Stimulated activated memory B cell treated with anti-CD40 and anti-IgM and Interleukin-4, amounts not matched to agents 10 μg/mL and 1 μg/mL and 100 μg/mL, for 72 hours (primary cell): ENCODE measurements at regions not wholly inside any gene's neighbourhood (a gene's known extent, or its start where the extent isn't known, plus 50 kb on each side); places are given as distances from the start of the nearest gene placed in this dataset.

ENCODE experiments used
- ATAC-seq: fragments of 150-1000 bp; cut with Tn5 transposase; 2 replicates; pipeline ENCODE4 v1.10.0; 2021
- H3K27ac Mint-ChIP-seq: one replicate; pipeline ENCODE4 v1.8.0; 2022; ENCODE audit warnings: mild to moderate bottlenecking, mixed read lengths
- H3K27me3 Mint-ChIP-seq: one replicate; pipeline ENCODE4 v1.8.0; 2022; ENCODE audit warnings: mixed read lengths
- H3K36me3 Mint-ChIP-seq: one replicate; pipeline ENCODE4 v1.8.0; 2022; ENCODE audit warnings: mixed read lengths
- H3K4me1 Mint-ChIP-seq: one replicate; pipeline ENCODE4 v1.8.0; 2022; ENCODE audit warnings: mixed read lengths
- H3K4me3 Mint-ChIP-seq: one replicate; pipeline ENCODE4 v1.8.0; 2022; ENCODE audit warnings: mild to moderate bottlenecking, moderate library complexity, mixed read lengths
- H3K9me3 Mint-ChIP-seq: one replicate; pipeline ENCODE4 v1.8.0; 2022; ENCODE audit warnings: mixed read lengths

DNA sequence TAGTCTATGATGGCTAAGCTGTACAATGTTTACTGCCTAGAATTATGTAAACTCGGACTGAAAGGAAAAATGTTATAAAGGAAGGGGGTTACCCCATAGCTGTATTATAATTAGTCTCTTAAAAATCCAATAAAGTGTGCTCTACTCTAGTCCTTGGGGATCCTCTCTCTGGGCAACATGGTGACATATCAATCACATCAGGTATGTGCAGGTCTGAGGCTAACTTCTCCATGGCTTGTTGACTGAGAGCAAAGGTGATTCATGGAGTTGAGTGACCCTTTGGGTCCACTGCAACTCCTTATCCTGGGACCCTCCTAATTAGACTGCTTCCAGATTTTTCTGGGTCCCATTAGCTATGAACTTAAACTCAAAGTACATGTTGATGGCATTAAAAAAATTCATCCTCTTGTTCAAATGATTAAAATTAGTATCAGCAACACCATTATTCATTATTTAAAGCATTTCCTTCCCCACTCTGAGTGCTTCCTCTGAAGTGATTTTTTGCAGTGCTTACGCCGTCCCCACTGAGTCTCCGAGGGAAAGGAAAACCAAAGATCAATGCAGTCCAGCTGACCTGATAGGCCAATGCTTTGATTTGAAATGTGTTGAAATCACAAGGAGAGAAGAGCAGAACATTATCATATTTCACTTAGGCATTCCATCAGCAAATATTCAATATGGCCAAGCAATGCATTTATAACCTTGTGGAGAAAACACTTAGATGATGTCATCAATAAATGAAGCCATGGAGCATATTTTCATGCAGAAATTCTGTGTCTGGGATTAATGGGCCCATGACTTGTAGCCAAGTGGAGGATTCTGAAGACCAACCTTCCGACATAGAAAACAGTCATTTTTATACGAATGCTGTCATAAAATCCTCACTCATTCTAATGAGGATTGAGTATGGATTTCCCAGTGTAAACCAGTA lies 161.7 kb upstream of the CRBN start:
- H3K36me3 Mint-ChIP-seq = no peaks in the 10 kb centered on the region
- H3K27ac Mint-ChIP-seq = no peak overlapping the region
- peaks cover 9% of the 10 kb centered on the region for H3K27me3 Mint-ChIP-seq
- H3K9me3 Mint-ChIP-seq = no peaks in the 10 kb centered on the region
- no peak overlapping the region for H3K4me3 Mint-ChIP-seq
- H3K4me1 Mint-ChIP-seq = no peaks in the 10 kb centered on the region
- ATAC-seq = no peak

- Mint-ChIP-seq H3K9me3 (no peaks in the 10 kb centered on the region), H3K27me3 (peaks cover 9% of the 10 kb centered on the region), H3K36me3 (no peaks in the 10 kb centered on the region), H3K4me1 (no peaks in the 10 kb centered on the region), H3K27ac (no peak overlapping the region), H3K4me3 (no peak overlapping the region)
- ATAC-seq = no peak
These were observed 161.0 kb upstream of the CRBN start for GRCh38 chr3:3340526-3340925.

DNA sequence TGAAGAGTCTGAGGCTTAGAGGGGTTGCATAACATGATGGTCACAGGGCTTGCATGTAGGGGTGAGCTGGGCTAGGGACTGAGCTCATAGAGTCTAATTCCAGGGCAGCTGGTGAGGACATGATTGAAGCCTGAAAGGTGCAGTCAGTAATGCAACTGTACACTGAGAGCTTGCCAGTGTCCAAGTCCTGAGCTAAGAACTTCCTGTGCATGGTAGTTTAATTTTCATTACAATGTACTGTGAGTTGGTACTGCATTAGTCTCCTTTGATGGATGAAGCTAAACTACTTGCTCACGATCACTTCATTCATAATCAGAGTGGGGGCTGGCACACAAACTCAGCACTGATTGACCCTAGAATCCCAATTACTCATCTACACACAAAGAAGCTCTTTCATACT lies 156.4 kb upstream of the CRBN start:
- no peak for ATAC-seq
- no peaks in the 10 kb centered on the region for H3K4me1 Mint-ChIP-seq
- H3K27ac Mint-ChIP-seq = no peak overlapping the region
- no peaks in the 10 kb centered on the region for H3K36me3 Mint-ChIP-seq
- no peaks in the 10 kb centered on the region for H3K9me3 Mint-ChIP-seq
- no peaks in the 10 kb centered on the region for H3K27me3 Mint-ChIP-seq
- no peak overlapping the region for H3K4me3 Mint-ChIP-seq

DNA sequence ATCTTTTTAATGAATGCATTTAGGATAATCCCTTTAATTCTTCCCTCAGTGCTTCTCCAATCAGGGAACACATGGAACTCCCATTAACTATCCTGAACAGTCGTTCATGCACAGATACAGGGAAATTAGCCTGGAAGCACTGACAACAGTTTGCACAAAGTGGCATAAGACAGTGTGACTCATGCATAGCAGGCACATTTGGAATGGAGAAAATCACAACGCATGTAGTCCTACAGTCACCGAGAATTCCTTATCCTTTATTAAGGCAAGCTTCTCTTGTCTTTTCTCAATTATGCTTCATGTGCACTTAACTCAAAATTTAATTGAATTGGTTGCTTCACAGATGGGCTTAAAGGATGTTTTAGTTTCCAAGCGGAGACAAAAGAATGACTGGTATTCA lies 155.0 kb upstream of the CRBN start:
- Mint-ChIP-seq H3K4me1 (no peaks in the 10 kb centered on the region), H3K27ac (no peak overlapping the region), H3K27me3 (no peaks in the 10 kb centered on the region), H3K9me3 (no peaks in the 10 kb centered on the region), H3K36me3 (no peaks in the 10 kb centered on the region), H3K4me3 (no peak overlapping the region)
- ATAC-seq = no peak

- no peaks in the 10 kb centered on the region for H3K27me3 Mint-ChIP-seq
- no peak overlapping the region for H3K27ac Mint-ChIP-seq
- H3K9me3 Mint-ChIP-seq = no peaks in the 10 kb centered on the region
- no peaks in the 10 kb centered on the region for H3K4me1 Mint-ChIP-seq
- no peak for ATAC-seq
- no peak overlapping the region for H3K4me3 Mint-ChIP-seq
- no peaks in the 10 kb centered on the region for H3K36me3 Mint-ChIP-seq
These were observed 154.1 kb upstream of the CRBN start for GRCh38 chr3:3333571-3333970.

DNA sequence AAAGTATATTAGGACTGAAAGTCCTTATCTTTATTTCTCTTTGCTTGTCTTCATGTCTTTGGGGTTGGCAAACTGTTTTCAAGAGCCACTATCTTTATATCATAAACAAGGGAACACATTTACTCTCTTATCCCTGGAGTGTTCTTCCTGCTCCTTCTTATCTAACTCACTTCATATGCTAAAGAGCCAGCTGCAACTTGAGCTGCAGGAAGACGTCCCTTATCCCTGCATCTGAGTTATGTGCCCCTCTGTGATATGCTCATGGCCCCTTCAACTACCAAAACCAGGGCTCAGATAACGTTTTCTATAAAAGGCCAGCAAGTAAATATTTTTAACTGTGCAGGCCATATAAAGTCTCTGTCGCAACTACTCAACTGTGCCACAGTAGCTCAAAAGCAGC lies 137.0 kb upstream of the CRBN start:
- Mint-ChIP-seq H3K36me3 (no peaks in the 10 kb centered on the region), H3K27ac (no peak overlapping the region), H3K9me3 (no peaks in the 10 kb centered on the region), H3K27me3 (no peaks in the 10 kb centered on the region), H3K4me1 (no peaks in the 10 kb centered on the region), H3K4me3 (no peak overlapping the region)
- no peak for ATAC-seq

DNA sequence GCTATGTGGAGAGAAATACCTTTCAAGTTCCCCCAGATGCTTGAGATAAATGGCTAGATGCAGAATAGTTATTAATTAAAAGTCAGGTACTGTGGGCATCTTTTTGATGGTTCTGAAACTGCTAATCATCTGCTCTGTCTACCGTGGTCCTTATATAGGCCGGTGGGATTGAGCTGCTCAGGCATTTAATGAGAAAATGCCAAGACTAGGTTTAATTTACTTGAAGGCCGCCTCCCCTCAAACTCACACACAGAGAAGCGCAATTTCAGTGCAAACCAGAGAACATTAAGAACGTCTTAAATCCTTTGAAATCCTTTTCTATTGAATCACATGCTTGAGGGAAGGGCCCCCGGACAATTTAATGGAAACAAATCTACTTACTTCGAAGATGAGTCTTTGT lies 136.4 kb upstream of the CRBN start:
- Mint-ChIP-seq H3K4me1 (no peaks in the 10 kb centered on the region), H3K4me3 (no peak overlapping the region), H3K27ac (no peak overlapping the region), H3K36me3 (no peaks in the 10 kb centered on the region), H3K9me3 (no peaks in the 10 kb centered on the region), H3K27me3 (no peaks in the 10 kb centered on the region)
- ATAC-seq = no peak

DNA sequence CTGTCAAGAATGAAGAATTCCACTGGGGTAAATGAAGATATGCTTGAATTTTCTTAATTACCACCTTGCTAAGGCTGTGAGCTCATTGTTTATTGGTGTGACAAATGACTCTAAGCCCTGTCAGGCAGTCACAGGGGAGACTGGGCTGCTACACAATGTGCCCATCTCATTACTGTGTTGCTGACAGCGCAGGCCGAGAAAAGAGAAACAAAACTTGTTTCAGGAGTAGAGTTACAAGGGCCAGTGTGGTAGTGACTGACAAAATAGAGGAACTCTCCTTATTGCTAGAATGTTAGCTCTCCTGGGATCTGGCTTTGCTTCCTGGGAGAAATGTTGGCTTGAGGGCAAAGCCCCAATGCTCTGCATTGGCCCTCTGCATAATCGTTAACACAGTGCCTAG lies 130.4 kb upstream of the CRBN start:
- no peak for ATAC-seq
- H3K4me3 Mint-ChIP-seq = no peak overlapping the region
- H3K9me3 Mint-ChIP-seq = no peaks in the 10 kb centered on the region
- no peaks in the 10 kb centered on the region for H3K4me1 Mint-ChIP-seq
- H3K27me3 Mint-ChIP-seq = no peaks in the 10 kb centered on the region
- H3K36me3 Mint-ChIP-seq = no peaks in the 10 kb centered on the region
- no peak overlapping the region for H3K27ac Mint-ChIP-seq

- no peak for ATAC-seq
- Mint-ChIP-seq H3K4me1 (no peaks in the 10 kb centered on the region), H3K4me3 (no peak overlapping the region), H3K36me3 (no peaks in the 10 kb centered on the region), H3K27me3 (peaks cover 7% of the 10 kb centered on the region), H3K9me3 (no peaks in the 10 kb centered on the region), H3K27ac (no peak overlapping the region)
These were observed 129.3 kb upstream of the CRBN start for GRCh38 chr3:3308809-3309208.

- H3K9me3 Mint-ChIP-seq = peaks cover 1% of the 10 kb centered on the region
- ATAC-seq = no peak
- no peaks in the 10 kb centered on the region for H3K36me3 Mint-ChIP-seq
- no peak overlapping the region for H3K4me3 Mint-ChIP-seq
- no peaks in the 10 kb centered on the region for H3K4me1 Mint-ChIP-seq
- H3K27me3 Mint-ChIP-seq = peaks cover 7% of the 10 kb centered on the region
- H3K27ac Mint-ChIP-seq = no peak overlapping the region
These were observed 128.0 kb upstream of the CRBN start for GRCh38 chr3:3307491-3307890.

GRCh38 chr3:3305841-3306240 lies 126.3 kb upstream of the CRBN start:
- no peak for ATAC-seq
- Mint-ChIP-seq H3K9me3 (peaks cover 2% of the 10 kb centered on the region), H3K27me3 (peaks cover 15% of the 10 kb centered on the region), H3K4me1 (no peaks in the 10 kb centered on the region), H3K36me3 (no peaks in the 10 kb centered on the region), H3K4me3 (no peak overlapping the region), H3K27ac (no peak overlapping the region)

- H3K27me3 Mint-ChIP-seq = peaks cover 18% of the 10 kb centered on the region
- ATAC-seq = no peak
- H3K4me3 Mint-ChIP-seq = no peak overlapping the region
- H3K9me3 Mint-ChIP-seq = peaks cover 2% of the 10 kb centered on the region
- no peaks in the 10 kb centered on the region for H3K4me1 Mint-ChIP-seq
- H3K36me3 Mint-ChIP-seq = no peaks in the 10 kb centered on the region
- H3K27ac Mint-ChIP-seq = no peak overlapping the region
These were observed 125.6 kb upstream of the CRBN start for GRCh38 chr3:3305084-3305483.

DNA sequence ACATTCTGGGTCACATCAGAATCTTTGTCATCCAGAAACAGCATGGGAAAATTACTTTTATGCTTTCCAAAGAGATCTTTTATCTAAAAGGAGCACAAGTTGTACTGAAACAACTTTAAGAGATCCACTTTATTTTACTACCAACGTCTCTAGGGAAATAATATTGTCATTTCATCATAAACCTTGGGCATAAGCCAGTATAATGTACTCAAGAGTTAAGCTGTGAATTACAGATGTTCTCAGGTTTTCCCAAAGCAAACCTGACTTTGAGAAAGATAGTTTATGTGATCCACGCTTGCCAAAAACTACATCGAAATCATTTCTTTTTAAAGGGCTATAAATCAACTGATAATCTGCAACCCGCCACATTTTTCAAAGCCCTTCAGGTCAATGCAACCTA lies 124.1 kb upstream of the CRBN start:
- H3K9me3 Mint-ChIP-seq = peaks cover 2% of the 10 kb centered on the region
- no peak for ATAC-seq
- H3K27me3 Mint-ChIP-seq = peaks cover 18% of the 10 kb centered on the region
- no peaks in the 10 kb centered on the region for H3K4me1 Mint-ChIP-seq
- H3K27ac Mint-ChIP-seq = no peak overlapping the region
- H3K4me3 Mint-ChIP-seq = no peak overlapping the region
- no peaks in the 10 kb centered on the region for H3K36me3 Mint-ChIP-seq

GRCh38 chr3:3302964-3303363 lies 123.5 kb upstream of the CRBN start:
- Mint-ChIP-seq H3K27ac (no peak overlapping the region), H3K4me3 (no peak overlapping the region), H3K36me3 (no peaks in the 10 kb centered on the region), H3K4me1 (no peaks in the 10 kb centered on the region), H3K9me3 (peaks cover 2% of the 10 kb centered on the region), H3K27me3 (peaks cover 18% of the 10 kb centered on the region)
- no peak for ATAC-seq

- ATAC-seq = no peak
- no peak overlapping the region for H3K27ac Mint-ChIP-seq
- no peaks in the 10 kb centered on the region for H3K36me3 Mint-ChIP-seq
- H3K4me1 Mint-ChIP-seq = no peaks in the 10 kb centered on the region
- peaks cover 18% of the 10 kb centered on the region for H3K27me3 Mint-ChIP-seq
- H3K4me3 Mint-ChIP-seq = no peak overlapping the region
- H3K9me3 Mint-ChIP-seq = peaks cover 2% of the 10 kb centered on the region
These were observed 122.0 kb upstream of the CRBN start for GRCh38 chr3:3301476-3301875.

DNA sequence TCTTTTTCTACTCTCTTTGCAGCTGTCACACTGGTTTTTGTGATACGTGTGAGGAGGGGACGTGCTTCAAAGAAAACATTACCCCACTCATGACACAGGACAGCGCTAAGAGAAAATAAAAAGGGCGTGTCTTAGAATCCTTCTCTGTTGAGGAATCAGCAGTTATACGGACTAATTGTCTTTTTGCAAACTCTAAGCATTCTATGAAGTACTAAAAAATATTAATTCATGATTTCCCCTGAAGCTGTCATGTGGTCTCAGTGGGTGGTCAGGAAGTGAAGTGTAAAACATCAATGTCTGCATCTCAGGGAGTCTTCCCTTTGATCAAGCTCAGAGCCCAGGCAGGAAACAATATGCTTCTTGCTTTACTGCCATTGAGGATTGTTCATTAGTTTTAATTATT lies 117.5 kb upstream of the CRBN start:
- peaks cover 27% of the 10 kb centered on the region for H3K27me3 Mint-ChIP-seq
- no peaks in the 10 kb centered on the region for H3K36me3 Mint-ChIP-seq
- peaks cover 6% of the 10 kb centered on the region for H3K9me3 Mint-ChIP-seq
- no peak overlapping the region for H3K27ac Mint-ChIP-seq
- H3K4me1 Mint-ChIP-seq = no peaks in the 10 kb centered on the region
- no peak overlapping the region for H3K4me3 Mint-ChIP-seq
- no peak for ATAC-seq
